Stimulated activated CD8-positive, alpha-beta memory T cell treated with anti-CD3 and anti-CD28 coated beads, Interleukin-2, amount 100 ng/mL, for 1 hour (primary cell): ENCODE measurements at regions not wholly inside any gene's neighbourhood (a gene's known extent, or its start where the extent isn't known, plus 50 kb on each side); places are given as distances from the start of the nearest gene placed in this dataset.
"Not testable (repeated sequence)": the region's sequence is repeated elsewhere in the genome, so short reads cannot be mapped to it uniquely, and the experiment has no call there.

Experiments
- DNase-seq, 2 donors: peaks; one replicate each; pipeline ENCODE4 v3.0.0-alpha.2; 2020; ENCODE audit warnings: low read depth in 2 of 2

DNA sequence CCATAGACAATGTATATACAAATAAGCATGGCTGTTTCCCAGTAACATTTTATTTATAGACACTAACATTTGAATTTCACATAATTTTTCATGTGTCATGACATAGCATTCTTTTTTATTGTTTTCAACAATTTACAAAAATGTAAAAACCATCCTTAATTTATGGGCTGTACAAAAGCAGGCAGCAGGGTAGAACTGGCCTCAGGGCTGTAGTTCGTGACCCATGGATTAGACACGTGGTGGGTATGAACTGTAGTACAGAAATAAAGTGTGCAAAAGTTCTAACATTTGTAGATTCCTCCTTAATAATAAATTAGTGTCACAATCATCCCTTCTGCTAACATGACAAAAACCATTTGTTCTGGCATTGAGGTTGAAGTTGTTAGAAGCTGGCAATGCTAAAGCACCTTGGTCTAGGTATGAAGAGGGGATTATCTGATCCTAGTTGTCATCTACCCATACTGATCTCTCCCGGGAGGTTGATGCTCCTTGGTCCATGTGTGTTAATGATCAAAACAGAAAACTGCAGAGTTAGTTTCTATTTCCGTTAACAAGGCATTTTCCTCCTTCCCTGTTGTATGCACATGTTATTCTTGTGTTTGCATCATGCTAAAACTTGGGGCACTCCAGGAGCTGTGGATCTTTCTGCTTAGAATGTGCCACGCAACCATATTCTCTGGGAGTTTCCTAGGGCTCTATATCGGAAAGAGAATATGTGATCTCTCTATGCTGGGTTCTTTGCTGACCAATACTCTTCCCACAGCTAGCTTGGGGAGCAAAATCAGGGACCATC is 917.6 kb downstream of the TLE1 start:
- no peak for DNase-seq

DNA sequence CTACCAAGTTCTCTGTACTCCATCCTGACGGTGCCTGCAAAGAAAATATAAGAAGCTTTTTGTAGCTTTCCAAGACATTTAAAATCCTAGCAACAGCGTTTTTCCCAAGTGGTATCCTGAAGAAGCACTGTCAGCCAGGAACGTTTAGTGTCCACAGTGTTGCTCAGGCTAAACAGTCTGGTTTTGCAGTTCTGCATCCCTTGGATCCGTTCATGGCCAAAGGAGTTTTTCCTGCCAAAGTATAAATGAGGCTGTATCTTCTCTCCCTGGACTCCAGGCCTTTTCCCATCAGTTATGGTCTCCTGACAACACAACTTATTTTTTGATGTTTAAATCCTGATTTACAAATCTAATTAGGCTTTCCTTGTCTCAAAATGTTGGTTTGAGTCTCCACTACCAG is 925.8 kb downstream of the TLE1 start:
- no peak for DNase-seq

DNA sequence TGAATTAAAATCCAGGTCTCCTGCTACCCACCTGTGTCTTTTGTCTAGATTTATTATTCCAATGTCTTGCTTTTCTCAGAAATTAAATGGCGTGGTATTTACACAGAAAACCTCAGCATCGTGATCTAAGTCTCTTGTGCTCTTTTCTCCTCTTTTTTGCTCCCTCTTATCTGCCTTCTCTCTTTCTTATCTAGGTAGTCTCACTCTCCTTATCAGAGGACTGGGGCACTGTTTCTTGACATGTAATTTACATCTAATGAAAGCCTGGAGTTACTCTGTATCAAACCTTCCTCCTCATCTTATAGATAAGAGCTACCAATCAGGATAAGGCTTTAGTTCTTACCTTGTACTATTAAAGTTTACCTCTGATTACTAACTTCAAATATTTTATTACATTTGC is 933.8 kb downstream of the TLE1 start:
- no peak for DNase-seq

DNA sequence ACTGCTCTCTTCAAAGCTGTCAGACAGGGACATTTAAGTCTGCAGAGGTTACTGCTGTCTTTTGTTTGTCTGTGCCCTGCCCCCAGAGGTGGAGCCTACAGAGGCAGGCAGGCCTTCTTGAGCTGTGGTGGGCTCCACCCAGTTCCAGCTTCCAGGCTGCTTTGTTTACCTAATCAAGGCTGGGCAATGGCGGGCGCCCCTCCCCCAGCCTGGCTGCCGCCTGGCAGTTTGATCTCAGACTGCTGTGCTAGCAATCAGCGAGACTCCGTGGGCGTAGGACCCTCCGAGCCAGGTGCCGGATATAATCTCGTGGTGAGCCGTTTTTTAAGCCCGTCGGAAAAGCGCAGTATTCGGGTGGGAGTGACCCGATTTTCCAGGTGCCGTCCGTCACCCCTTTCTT is 942.3 kb downstream of the TLE1 start:
- DNase-seq = not testable (repeated sequence)

DNA sequence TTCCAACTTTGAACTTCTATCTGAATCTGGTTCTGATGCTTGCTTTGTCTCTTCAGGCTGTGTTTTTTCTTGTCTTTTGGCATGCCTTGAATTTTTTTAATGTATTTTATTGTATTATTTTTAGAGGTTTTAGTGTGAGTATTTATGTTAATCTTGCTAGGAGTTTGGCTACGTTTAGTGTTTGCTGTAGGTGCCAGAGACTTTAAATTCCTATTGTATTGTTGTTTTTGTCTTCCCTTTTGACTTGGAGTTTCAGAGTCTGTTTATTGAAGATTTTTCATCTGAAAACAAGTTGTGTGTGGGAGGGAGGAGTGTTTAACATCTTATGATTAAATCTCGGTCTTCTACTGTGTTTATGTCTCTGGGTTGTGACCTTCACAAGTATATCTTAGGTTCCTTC is 956.8 kb downstream of the TLE1 start:
- no peak for DNase-seq

DNA sequence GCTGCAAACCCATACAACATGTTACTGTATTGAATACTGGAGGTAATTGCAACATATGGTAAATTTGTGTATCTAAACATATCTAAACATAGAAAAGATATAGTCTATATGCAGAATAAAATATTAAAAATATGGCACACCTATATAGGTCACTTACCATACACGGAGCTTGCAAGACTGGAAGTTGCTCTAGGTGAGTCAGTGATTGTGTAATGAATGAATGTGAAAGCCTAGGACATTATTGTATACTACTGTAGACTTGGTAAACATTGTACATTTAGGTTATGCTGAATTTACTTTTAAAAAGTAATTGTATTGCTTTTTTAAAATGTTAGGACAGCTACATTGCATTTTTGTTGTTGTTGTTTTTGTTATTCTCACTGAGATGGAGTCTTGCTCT is 968.8 kb downstream of the TLE1 start:
- no peak for DNase-seq

DNA sequence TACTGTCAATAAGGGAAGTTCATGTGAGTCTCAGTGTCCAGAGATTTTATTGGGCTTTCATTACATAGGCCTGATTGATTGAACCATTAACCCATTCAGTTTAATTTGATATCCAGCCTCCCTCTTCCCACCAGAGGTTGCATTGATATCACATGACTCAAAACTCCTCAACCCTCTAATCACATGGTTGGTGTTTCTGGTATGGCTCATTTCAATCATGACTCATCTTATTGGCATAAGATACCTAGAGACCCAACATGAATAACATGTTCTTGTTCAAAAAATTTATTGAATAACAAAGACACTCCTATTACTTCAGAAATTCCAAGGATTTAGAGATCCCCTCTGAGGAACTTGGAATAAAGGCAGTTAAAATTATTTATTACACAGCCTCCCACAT is 982.2 kb downstream of the TLE1 start:
- DNase-seq = no peak

DNA sequence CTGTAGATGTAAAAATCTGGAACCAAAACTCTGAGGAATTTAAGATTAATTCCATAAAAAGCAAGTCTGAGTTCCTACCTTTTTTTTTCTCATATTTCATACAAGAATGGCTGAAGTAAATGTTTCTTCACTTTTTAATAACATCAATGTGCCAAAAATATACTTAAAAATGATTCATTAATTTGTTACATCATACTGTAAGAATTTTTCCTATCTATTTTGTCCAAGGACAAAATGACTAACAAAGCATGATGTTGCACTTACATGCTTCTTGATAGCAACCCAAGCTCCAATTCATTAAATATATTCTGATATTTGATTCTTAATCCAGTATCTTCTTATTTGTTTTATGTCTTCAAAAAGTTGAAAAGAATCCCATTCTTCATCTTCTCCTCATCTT is 988.3 kb downstream of the TLE1 start:
- no peak for DNase-seq

DNA sequence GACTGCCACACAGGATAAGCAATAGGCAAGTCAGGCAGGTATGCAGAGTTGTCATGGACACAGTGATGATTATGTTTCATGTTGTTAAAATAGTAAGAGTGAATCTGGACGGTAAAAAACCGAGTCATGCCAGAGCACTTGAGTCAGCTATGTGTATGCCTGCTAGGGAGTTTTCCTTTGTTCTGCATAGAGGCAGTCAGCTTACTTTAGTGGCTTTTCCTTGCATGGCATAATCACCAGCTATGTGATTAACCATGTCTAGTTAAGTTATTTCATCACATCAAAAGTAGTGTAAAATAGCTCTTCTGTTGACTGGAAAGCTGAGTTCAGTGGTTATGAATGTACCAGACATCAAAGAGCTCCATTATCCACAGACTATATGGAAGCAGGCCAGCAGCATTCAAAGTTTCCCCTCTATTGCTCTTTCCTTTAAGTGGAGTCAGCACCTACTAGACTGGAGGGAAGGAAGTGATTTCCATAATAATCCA is 989.8 kb downstream of the TLE1 start:
- DNase-seq = no peak

DNA sequence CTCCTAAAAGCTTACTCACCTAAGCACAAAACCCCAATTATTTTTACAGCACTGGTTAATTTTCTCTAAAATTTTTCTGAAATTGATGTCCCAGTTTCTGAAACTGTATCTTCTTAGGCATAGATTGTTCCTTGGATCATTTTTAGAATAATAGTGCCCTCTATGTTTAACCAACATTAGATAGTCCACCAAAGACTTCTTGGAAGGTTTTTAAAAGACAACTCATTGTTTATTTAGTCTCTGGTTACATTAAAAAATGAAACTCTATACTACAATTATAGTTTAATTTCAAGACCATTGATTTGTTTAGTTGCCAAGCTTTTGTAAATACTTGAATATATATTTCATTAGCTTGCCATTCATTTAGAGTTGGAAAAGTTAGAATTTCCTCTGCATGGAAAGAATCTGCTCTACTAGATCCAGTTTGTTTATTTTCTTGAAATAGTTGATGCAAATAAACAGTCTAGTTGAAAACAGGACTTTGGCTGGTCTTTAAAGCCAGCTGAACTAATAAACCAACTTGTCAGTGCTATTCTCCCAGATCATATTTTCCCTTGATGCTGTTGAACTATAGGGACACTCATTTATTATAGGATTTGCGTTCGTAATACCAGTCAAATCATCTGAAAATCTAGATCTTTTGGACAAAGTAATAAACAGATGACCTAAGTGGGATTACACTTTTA is 990.5 kb downstream of the TLE1 start:
- DNase-seq = no peak

DNA sequence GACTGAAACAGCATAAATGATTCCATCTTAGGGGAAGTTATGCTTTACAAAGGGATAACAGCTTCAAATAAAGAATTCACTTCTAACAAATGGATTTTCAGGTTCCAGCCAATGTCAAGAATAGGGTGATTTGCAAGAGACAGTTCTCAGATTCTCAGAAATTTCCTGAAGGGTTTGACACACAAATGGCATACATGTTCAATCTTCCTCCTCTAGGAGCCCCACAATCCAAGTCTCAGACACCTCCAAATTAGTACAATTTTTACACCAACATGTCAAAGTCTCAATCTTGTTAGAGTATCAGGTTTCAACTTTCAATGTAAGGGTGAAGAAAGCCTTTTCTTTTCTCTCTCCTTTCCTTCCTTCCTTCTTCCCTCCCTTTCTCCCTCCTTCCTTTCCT is 996.6 kb downstream of the TLE1 start:
- DNase-seq = no peak

DNA sequence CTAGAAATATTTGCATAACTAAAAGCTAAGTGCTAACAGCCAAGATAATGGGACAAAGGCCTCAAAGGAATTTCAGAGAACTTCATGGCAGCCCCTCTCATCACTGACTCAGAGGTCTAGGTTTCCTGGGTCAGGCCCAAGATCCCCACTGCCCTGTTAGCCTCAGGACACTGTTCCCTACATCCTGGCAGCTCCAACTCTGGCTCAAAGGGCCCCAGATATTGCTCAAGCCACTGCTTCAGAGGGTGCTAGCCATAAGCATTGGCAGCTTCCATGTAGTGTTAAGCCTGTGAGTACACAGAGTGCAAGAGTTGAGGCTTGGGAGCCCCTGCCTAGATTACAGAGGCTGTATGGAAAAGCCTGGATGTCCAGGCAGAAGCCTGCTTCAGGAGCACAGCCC is 998.1 kb downstream of the TLE1 start:
- DNase-seq = no peak

DNA sequence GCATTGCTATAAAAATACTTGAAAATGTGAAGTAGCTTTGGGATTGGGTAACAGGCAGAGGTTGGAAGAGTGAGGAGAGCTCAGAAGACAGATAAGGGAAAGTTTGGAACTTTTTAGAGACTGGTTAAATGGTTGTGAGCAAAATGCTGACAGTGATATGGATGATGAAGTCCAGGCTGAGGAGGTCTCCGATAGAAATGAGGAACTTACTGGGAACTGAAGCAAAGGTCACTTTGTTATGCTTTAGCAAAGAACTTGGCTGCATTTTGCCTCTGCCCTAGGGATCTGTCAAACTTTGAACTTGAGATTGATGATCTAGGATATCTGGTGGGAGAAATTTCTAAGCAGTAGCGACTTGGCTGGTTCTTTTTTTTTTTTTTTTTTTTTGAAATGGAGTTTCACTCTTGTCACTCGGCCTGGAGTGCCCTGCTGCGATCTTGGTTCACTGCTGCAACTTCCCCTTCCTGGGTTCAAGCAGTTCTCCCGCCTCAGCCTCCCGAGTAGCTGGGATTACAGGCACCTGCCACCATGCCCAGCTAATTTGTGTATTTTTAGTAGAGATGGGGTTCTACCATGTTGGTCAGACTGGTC is 998.9 kb downstream of the TLE1 start:
- no peak for DNase-seq

DNA sequence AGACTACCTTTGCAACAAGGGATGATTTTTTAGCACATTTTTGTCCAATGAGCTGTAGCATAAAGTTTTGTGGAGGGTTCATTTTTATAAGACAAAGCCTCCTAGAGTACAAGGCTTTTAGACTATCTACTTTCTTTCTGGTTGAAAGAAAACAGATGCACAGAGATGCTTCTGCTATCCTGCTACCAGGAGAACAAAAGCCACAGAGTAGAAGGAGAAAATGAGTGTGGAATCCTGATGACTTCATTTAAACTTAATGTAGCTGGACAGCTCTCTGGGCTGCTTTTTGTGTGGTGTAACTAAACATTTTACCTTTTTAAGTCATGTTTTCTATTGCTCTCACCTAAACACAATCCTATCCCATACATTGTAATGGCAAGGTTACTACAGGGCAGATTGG is 1009.4 kb downstream of the TLE1 start:
- no peak for DNase-seq

DNA sequence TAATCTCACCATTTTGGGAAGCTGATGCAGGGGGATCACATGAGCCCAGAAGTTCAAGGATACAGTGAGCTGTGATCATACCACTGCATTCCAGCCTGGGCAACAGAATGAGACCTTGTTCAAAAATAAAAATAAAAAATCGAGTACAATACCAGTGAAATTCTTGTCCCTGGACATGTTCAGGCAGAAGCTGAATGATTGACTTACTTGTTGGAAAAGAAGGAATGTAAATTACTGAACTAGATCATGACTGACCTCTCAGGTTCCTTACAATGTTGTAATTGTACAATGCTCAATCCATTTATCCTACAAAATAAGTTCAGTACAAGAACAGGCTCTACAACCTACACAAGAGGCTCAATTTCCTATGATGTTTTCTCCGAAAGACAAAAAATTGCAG is 1010.4 kb downstream of the TLE1 start:
- no peak for DNase-seq

DNA sequence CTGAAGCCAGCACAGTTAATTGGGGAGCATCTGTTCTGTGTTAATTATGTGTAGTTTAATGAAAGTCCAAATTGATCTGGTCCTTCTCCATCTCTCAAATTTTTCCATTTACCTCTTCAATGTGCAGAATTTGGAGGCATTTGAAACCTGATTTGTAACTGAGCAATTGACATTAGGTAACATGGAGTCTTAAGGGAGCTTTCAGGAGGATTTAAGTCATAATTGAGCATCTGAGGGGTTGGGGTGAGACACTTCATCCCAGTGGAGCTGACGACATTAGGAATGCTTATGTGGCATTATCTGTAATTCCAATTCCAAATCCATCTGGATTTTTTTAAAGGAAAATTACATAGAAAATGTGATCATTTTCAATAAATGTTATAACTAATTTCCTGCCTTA is 1015.9 kb downstream of the TLE1 start:
- no peak for DNase-seq

DNA sequence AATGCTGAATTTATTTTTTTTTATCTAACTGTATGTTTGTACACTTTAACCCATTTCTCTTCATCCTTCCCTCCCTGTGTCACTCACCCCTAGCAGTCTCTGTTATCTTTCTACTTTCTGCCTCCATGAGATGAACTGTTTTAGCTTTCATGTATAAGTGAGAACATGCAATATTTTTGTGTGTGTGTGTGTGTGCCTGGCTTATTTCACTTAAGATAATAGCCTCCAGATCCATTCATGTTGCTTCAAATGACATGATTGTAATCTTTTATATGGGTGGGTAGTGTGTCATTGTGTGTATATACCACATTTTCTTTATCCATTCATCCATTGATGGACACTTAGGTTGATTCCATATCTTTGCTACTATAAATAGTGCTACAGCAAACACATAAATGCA is 1023.9 kb downstream of the TLE1 start:
- no peak for DNase-seq

DNA sequence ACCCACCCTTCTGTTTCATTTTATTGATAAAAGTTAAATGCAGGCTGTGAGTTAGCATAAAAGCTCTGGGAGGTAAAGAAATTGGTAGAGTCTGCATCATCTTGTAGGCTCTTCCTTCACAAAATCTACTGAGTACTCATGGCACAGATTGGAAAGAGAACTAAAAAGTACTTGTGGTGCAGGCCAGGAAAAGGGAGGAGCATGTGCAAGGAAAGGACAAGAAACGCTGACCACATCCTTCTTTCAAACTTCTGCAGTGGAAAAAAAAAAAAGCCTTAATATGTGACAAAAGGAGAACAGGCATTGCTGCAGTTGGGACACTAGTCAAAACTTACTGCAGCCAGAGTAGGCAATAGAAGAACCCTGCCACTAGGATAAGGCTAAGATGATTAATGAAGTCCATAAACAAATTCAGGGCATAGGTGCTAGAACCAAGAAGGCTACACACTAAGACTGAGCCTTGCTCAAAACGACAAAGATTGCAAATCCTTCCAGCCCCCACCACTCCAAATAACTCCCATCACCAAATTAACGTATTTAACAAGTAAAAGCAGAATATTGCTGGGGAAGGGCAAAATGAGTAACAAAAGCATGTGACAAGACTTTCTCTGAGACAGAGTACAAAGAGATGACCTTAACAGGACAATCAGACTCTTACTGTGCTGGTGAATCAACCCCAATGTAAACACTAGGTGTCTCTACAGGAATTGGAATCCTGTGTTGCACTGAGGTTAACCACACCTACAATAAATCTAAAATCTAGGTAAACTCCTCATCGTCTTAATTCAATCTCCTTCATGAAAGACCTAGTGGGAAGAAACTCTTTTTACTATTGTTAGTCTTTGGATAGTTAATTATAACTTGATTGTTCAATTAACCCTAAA is 1024.8 kb downstream of the TLE1 start:
- DNase-seq = no peak

DNA sequence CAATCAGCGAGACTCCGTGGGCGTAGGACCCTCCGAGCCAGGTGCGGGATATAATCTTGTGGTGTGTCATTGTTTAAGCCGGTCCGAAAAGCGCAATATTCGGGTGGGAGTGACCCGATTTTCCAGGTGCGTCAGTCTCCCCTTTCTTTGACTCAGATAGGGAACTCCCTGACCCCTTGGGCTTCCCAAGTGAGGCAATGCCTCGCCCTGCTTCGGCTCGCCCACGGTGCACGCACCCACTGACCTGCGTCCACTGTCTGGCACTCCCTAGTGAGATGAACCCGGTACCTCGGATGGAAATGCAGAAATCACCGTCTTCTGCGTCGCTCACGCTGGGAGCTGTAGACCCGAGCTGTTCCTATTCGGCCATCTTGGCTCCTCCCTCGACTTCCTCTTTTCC is 1029.6 kb downstream of the TLE1 start:
- DNase-seq = not testable (repeated sequence)

DNA sequence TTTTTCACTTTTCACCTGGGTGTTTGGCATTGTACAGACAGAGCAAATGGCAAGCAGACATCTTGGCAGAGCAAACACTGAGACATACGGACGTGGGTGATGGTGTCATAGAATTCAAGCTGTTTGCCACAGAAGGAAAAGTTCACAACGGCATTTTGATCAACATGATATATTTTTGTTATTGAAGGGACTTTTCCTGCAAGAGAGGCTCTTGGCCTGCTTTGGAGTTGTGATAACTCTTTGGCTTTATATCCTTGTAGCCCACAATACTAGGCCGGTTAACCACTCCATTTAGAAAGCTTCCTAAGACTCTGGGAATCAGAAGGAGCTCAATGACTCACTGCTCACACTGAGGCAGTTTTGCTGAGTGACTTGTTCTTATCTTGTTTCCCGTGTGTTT is 1038.3 kb downstream of the TLE1 start:
- DNase-seq = no peak

DNA sequence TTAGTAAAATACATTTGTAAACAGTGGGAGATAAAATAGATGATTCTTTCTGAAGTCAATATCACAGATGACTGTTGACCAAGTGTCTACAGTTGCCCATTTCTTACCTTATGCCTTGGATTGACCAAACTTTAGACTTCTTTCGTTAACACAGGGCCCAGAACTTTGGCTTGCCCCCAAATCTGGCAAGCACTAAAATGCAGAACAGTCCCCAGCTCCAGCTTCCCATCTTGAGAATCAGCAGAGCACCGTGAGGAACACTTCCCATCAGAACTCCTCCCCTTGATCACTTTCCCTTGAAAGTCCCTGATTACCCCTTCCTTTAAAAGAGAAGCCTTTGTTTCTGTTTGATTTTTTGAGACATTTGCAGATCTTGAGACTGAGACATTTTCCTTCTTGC is 1039.9 kb downstream of the TLE1 start:
- no peak for DNase-seq

DNA sequence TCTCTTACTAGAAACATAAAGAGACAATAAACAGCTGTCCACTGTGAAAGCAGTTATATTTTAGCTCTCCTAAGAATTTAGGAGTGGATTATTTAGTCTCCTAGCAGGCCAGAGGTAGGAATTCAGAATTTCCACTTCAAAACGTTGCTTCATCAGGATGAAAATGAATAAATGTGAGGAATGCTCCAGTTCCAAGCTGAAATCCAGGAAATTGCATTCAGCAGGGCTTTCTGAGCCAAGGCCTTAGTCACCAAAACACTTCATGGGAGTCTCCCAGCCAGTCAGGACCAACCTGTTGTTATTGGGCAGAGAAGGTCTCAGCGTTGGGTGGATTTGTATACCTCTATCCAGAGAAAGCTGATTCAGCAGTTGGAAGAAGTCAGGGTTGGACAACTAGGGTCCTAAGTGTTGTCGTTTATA is 1040.3 kb downstream of the TLE1 start:
- DNase-seq = no peak
